Upper lobe of left lung (tissue), 6 donors: ENCODE measurements at regions not wholly inside any gene's neighbourhood (a gene's known extent, or its start where the extent isn't known, plus 50 kb on each side); places are given as distances from the start of the nearest gene placed in this dataset.

ENCODE experiments used
- ATAC-seq, 2 donors: fragments of 200-7000 bp; cut with Tn5 transposase; one replicate each; pipeline ENCODE4 v1.9.1; 2022; ENCODE audit warnings: mild to moderate bottlenecking in 2 of 2, moderate library complexity in 2 of 2; ENCODE audit not compliant: low FRiP score in 2 of 2
- DNase-seq, 2 donors: peaks; one replicate each; pipeline ENCODE4 v3.0.0-alpha.2; 2019 to 2020
- H3K27ac ChIP-seq, 4 donors: fragments of 200-600 bp; sonication (generic); one replicate each; pipeline ENCODE4 v1.5.1; 2016 to 2019
- H3K27me3 ChIP-seq, 4 donors: fragments of 200-600 bp; sonication (generic); one replicate each; pipeline ENCODE4 v1.5.1; 2017 to 2019
- H3K36me3 ChIP-seq, 4 donors: fragments of 200-600 bp; sonication (generic); one replicate each; pipeline ENCODE4 v1.5.1; 2016 to 2019
- H3K4me1 ChIP-seq, 4 donors: fragments of 200-600 bp; sonication (generic); one replicate each; pipeline ENCODE4 v1.5.1; 2018 to 2019
- H3K4me3 ChIP-seq, 4 donors: fragments of 200-600 bp; sonication (generic); one replicate each; pipeline ENCODE4 v1.5.1; 2017 to 2019; ENCODE audit warnings: mild to moderate bottlenecking in 2 of 4, moderate library complexity in 1 of 4
- H3K9me3 ChIP-seq, 4 donors: fragments of 200-600 bp; sonication (generic); one replicate each; pipeline ENCODE4 v1.5.1; 2018 to 2019
- CTCF ChIP-seq, 6 experiments: fragments of 450-650 bp in 4 of 6; fragments of 200-600 bp in 2 of 6; sonication (generic) in 2 of 6; IDR thresholded peaks; one replicate each; pipeline ENCODE4 v1.5.1; 2016 to 2019; ENCODE audit warnings: antibody characterized with exemption in 6 of 6
- EP300 ChIP-seq, 4 donors: sonication (generic); formaldehyde crosslinking; IDR thresholded peaks; one replicate each; pipeline ENCODE4 v1.5.1; 2017; ENCODE audit warnings: antibody characterized with exemption in 4 of 4, control low read depth in 2 of 4
- POLR2A ChIP-seq, 4 donors: fragments of 450-650 bp; IDR thresholded peaks; one replicate each; pipeline ENCODE4 v1.5.1; 2016 to 2017; ENCODE audit warnings: antibody characterized with exemption in 4 of 4, mild to moderate bottlenecking in 2 of 4
- POLR2AphosphoS5 ChIP-seq, 2 donors: sonication (generic); formaldehyde crosslinking; IDR thresholded peaks; one replicate each; pipeline ENCODE4 v1.5.1; 2017; ENCODE audit warnings: antibody characterized with exemption in 2 of 2
- WGBS, 2 donors: methylation state at CpG; one replicate each; pipeline ENCODE4 v1.1.5; 2017 to 2018; 5-methylcytosine and 5-hydroxymethylcytosine counted together
- donor health status: DM: no; HTN: no; CAD: no; lungs with moderate emphysema.
- donor health status: DM: no; HTN: yes; CAD: no; lungs with severe emphysema.

GRCh38 chr18:34287825-34288224 lies 63.1 kb upstream of the NOL4 start:
- no peaks in the 10 kb centered on the region for H3K36me3 ChIP-seq
- ATAC-seq (peak in 1 of 2 donors; percentile 53), DNase-seq (no peak)
- H3K27ac ChIP-seq, result no peak overlapping the region
- no peaks in the 10 kb centered on the region for H3K4me1 ChIP-seq
- H3K4me3 ChIP-seq, result no peak overlapping the region
- H3K27me3 ChIP-seq, result no peaks in the 10 kb centered on the region
- no peak for TF ChIP-seq POLR2AphosphoS5 (IDR thresholded peaks at IDR 0.05)
- no peak for TF ChIP-seq POLR2A (IDR thresholded peaks at IDR 0.05)
- no peak for TF ChIP-seq CTCF (IDR thresholded peaks at IDR 0.05)
- no peak for TF ChIP-seq EP300 (IDR thresholded peaks at IDR 0.05)
- H3K9me3 ChIP-seq, result peaks cover 4 to 15% (median 8%) of the 10 kb centered on the region in 4 donors

- Histone ChIP-seq H3K4me3 (no peak overlapping the region), H3K4me1 (no peaks in the 10 kb centered on the region), H3K36me3 (no peaks in the 10 kb centered on the region), H3K27ac (no peak overlapping the region), H3K9me3 (peaks cover 4 to 10% (median 7%) of the 10 kb centered on the region in 4 donors), H3K27me3 (no peaks in the 10 kb centered on the region)
- no peak for DNase-seq
- no peak for TF ChIP-seq POLR2AphosphoS5 (IDR thresholded peaks at IDR 0.05)
- TF ChIP-seq EP300 (IDR thresholded peaks at IDR 0.05), result no peak
- TF ChIP-seq CTCF (IDR thresholded peaks at IDR 0.05), result no peak
- TF ChIP-seq POLR2A (IDR thresholded peaks at IDR 0.05), result no peak
- ATAC-seq, result no peak
- 45 to 54% methylated on average over 2 of the region's 2 CpGs for WGBS, 2 donors
Measured at GRCh38 chr18:34292594-34292993, 67.9 kb upstream of the NOL4 start.

GRCh38 chr18:34297287-34297686 lies 72.6 kb upstream of the NOL4 start:
- Histone ChIP-seq H3K9me3 (no peaks in the 10 kb centered on the region), H3K27ac (no peak overlapping the region), H3K4me1 (no peaks in the 10 kb centered on the region), H3K27me3 (no peaks in the 10 kb centered on the region), H3K36me3 (no peaks in the 10 kb centered on the region), H3K4me3 (no peak overlapping the region)
- TF ChIP-seq CTCF (IDR thresholded peaks at IDR 0.05), result no peak
- TF ChIP-seq POLR2A (IDR thresholded peaks at IDR 0.05), result no peak
- TF ChIP-seq EP300 (IDR thresholded peaks at IDR 0.05), result no peak
- no peak for TF ChIP-seq POLR2AphosphoS5 (IDR thresholded peaks at IDR 0.05)
- ATAC-seq (no peak), DNase-seq (no peak)

GRCh38 chr18:34299828-34300227 lies 75.1 kb upstream of the NOL4 start:
- H3K4me3 ChIP-seq, result no peak overlapping the region
- ATAC-seq, result no peak

More at GRCh38 chr18:34299828-34300227, 75.1 kb upstream of the NOL4 start:
- Histone ChIP-seq H3K27me3 (no peaks in the 10 kb centered on the region), H3K4me1 (no peaks in the 10 kb centered on the region), H3K9me3 (no peaks in the 10 kb centered on the region), H3K27ac (no peak overlapping the region), H3K36me3 (no peaks in the 10 kb centered on the region)
- no peak for DNase-seq
- no peak for TF ChIP-seq POLR2A (IDR thresholded peaks at IDR 0.05)
- no peak for TF ChIP-seq EP300 (IDR thresholded peaks at IDR 0.05)
- no peak for TF ChIP-seq CTCF (IDR thresholded peaks at IDR 0.05)
- 72% methylated on average over 3 of the region's 3 CpGs for WGBS, 2 donors
